HL-60 (cell line): ENCODE measurements at regions not wholly inside any gene's neighbourhood (a gene's known extent, or its start where the extent isn't known, plus 50 kb on each side); places are given as distances from the start of the nearest gene placed in this dataset.

Source experiments
- DNase-seq, 2 experiments: peaks; one replicate each; pipeline ENCODE4 v3.0.0-alpha.2; 2010 to 2020; ENCODE audit warnings: low read depth in 1 of 2, low spot score in 1 of 2
- H3K27ac ChIP-seq: fragments of 250-450 bp; sonication (Bioruptor Pico); replicated peaks from 2 replicates; pipeline ENCODE4 v1.5.1; 2020; ENCODE audit warnings: mild to moderate bottlenecking, moderate library complexity
- H3K27me3 ChIP-seq: fragments of 250-450 bp; sonication (Bioruptor Pico); 2 replicates; pipeline ENCODE4 v1.5.1; 2021; ENCODE audit warnings: mild to moderate bottlenecking, moderate library complexity; ENCODE audit not compliant: insufficient read depth, poor library complexity, severe bottlenecking
- H3K4me3 ChIP-seq: replicated peaks from 2 replicates; pipeline ENCODE4 v1.5.1; 2011; ENCODE audit warnings: mild to moderate bottlenecking, control low read depth, low read length; ENCODE audit not compliant: insufficient read depth
- CTCF ChIP-seq: IDR thresholded peaks from one replicate; pipeline ENCODE4 v1.5.1; 2011; ENCODE audit warnings: low read length, control low read depth, inconsistent platforms; ENCODE audit not compliant: insufficient read depth
- GABPA ChIP-seq: IDR thresholded peaks from 2 replicates; pipeline ENCODE4 v1.6.1; 2012; ENCODE audit warnings: low read depth
- POLR2AphosphoS5 ChIP-seq: IDR thresholded peaks from 2 replicates; pipeline ENCODE4 v1.6.1; 2012; ENCODE audit warnings: low read depth
- SPI1 ChIP-seq: IDR thresholded peaks from 2 replicates; pipeline ENCODE4 v1.6.1; 2012; ENCODE audit warnings: low read depth, mild to moderate bottlenecking, borderline replicate concordance
- TF ChIP-seq, protein P1 (sequence below): IDR thresholded peaks from 2 replicates; pipeline ENCODE4 v1.6.1; 2012; ENCODE audit warnings: low read depth; ENCODE audit not compliant: insufficient replicate concordance

DNA sequence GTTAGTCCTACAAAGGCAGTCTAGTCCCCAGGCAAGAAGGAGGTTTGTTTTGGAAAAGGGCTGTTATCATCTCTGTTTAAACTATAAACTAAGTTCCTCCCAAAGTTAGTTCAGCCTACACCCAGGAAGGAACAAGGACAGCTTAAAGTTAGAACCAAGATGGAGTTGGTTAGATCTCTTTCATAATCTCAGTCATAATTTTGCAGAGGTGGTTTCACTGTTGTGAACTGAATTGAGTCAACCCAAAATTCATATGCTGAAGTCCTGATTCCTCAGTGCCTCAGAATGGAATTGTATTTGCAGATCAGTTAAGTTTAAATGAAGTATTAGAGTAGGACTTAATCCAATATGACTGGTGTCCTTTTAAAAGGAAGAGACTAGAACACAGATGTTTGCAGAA is 101.0 kb upstream of the C3orf80 start:
- Histone ChIP-seq H3K4me3 (no peak overlapping the region), H3K27me3 (no peaks in the 10 kb centered on the region), H3K27ac (no peak overlapping the region)
- TF ChIP-seq POLR2AphosphoS5 = no peak
- TF ChIP-seq, protein P1, sequence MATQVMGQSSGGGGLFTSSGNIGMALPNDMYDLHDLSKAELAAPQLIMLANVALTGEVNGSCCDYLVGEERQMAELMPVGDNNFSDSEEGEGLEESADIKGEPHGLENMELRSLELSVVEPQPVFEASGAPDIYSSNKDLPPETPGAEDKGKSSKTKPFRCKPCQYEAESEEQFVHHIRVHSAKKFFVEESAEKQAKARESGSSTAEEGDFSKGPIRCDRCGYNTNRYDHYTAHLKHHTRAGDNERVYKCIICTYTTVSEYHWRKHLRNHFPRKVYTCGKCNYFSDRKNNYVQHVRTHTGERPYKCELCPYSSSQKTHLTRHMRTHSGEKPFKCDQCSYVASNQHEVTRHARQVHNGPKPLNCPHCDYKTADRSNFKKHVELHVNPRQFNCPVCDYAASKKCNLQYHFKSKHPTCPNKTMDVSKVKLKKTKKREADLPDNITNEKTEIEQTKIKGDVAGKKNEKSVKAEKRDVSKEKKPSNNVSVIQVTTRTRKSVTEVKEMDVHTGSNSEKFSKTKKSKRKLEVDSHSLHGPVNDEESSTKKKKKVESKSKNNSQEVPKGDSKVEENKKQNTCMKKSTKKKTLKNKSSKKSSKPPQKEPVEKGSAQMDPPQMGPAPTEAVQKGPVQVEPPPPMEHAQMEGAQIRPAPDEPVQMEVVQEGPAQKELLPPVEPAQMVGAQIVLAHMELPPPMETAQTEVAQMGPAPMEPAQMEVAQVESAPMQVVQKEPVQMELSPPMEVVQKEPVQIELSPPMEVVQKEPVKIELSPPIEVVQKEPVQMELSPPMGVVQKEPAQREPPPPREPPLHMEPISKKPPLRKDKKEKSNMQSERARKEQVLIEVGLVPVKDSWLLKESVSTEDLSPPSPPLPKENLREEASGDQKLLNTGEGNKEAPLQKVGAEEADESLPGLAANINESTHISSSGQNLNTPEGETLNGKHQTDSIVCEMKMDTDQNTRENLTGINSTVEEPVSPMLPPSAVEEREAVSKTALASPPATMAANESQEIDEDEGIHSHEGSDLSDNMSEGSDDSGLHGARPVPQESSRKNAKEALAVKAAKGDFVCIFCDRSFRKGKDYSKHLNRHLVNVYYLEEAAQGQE = no peak
- TF ChIP-seq GABPA = no peak
- TF ChIP-seq SPI1 = no peak
- no peak for TF ChIP-seq CTCF
- no peak for DNase-seq

GRCh38 chr3:160125258-160125657 is 100.0 kb upstream of the C3orf80 start:
- DNase-seq = no peak
- no peak overlapping the region for H3K4me3 ChIP-seq
- TF ChIP-seq POLR2AphosphoS5 (no peak), SPI1 (no peak), CTCF (no peak), GABPA (no peak)
- TF ChIP-seq, protein P1 = no peak
- no peaks in the 10 kb centered on the region for H3K27me3 ChIP-seq
- H3K27ac ChIP-seq = no peak overlapping the region

DNA sequence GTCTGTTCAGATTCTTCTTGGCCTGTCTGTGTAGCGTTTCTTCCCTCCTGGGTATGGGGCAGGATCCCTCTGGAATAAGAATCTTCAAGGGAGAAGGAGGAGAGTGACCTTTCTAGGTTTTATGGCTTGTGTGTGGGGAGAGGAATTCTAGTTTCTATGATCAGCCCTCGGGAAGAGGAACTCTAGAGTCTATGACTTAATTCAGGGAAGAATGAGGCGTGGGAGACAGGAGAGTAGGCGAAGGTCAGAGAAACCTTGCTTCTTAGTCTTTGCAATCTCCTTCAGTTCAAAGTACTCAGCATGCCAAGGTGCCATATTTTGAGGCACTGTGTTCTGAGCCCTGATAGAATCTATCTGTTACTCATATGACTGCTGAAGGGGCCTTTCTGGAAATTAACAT is 99.2 kb upstream of the C3orf80 start:
- no peak overlapping the region for H3K4me3 ChIP-seq
- DNase-seq = no peak
- no peak overlapping the region for H3K27ac ChIP-seq
- TF ChIP-seq GABPA (no peak), SPI1 (no peak), POLR2AphosphoS5 (no peak), CTCF (no peak)
- TF ChIP-seq, protein P1 = no peak
- no peaks in the 10 kb centered on the region for H3K27me3 ChIP-seq
